ENCODE measurements at regions not wholly inside any gene's neighbourhood (a gene's known extent, or its start where the extent isn't known, plus 50 kb on each side); places are given as distances from the start of the nearest gene placed in this dataset.

DNA sequence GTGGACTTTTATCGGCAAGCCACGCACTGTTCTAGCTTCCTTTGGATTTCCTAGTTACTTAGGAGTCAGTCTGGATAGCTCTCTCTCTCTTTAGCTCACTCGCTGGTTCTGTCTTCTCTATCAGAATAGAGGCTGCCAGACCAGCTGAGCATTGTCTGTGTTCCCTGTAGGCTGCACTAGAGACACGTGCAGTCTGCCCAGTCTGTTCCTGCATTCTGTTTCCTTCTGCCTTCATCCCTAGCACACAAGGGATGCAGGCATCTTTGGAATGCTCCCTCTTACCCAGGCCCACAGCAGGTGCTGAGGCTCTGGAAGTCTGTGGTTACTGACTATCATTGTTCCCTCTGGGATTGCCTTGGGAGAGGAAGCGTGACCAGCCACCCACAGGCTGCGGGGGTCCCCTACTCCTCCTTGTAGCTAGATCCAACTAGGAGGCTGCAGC is 322.8 kb downstream of the ZNF621 start:
- DNase-seq (ENCODE audit: low read depth in 2 of 3, low spot score in 2 of 3), result no peak

DNA sequence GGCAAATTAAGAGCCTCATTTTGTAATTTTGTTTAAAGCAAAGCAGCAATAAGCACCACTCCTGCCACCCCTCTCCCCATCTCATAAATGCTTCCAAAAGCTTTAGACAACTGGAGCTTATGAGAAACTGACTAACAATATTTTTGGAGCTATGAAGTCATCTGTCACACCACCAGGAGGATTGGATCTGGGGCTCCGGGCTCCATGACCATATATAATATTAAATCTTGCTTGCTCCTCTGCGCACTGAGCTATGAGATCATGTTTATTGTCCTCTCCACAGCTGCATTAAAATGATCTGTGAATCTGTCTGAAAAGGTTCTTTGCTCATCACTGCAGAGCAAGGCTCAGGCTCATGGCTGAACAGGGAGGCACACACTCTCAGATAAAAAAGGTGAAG is 323.7 kb downstream of the ZNF621 start:
- DNase-seq (ENCODE audit: low read depth in 2 of 3, low spot score in 2 of 3), result no peak

DNA sequence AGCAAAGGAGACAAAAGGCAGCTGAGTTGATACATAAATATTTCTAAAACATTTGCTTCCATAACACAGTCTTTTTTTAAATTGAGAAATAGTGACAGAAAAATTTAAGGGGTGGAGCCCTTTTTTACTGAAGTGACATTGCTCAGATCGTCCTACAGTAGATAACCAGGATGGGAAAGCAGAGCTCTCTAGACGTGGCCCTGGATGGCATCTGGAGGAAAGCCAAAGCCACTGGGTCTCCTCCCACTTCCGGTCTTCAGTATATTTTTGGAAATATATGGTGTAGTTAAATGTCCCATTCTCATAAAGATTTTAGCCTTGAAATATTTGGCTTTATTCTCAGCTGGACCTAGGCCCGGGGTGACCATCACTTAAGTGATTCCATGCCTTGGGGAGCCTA is 326.1 kb downstream of the ZNF621 start:
- DNase-seq (ENCODE audit: low read depth in 2 of 3, low spot score in 2 of 3), result no peak

DNA sequence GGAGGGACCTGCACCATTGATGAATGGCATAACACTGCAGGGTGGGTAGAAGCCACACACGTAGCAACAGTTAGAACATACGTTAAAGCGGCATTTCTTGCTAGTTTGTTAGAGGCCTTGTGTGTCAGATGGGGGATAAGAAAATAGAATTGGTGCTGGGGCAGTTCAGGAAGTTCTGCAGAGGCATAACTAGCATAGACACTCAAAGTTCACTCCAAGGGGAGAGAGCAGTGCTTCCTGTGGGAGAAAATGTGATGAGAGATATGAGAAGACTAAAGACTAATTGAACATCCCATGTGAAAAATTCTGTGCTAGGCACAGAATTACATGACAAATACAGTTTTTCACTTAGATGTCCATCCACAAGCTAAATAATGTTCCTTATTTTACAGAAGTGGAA is 327.1 kb downstream of the ZNF621 start:
- no peak for DNase-seq (ENCODE audit: low read depth in 2 of 3, low spot score in 2 of 3)

DNA sequence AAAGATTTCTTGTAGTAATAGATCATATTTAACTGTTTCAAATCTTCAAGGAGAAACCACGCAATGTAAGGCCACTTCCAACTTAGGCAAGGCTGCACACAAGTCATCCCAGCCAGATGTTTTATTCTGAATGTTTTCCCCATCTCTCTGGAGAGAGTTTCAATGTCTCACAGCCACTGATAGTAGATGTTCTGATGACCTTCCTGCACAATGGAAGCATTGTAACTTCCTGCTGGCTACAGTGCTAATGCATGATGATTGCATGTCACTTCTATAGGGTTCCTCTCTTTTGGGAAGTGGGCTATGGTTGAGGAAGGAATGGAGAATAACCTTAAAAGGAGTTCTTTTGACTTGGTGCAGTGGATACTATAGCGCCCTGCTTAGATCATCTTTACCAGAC is 328.0 kb downstream of the ZNF621 start:
- no peak for DNase-seq (ENCODE audit: low read depth in 2 of 3, low spot score in 2 of 3)

DNA sequence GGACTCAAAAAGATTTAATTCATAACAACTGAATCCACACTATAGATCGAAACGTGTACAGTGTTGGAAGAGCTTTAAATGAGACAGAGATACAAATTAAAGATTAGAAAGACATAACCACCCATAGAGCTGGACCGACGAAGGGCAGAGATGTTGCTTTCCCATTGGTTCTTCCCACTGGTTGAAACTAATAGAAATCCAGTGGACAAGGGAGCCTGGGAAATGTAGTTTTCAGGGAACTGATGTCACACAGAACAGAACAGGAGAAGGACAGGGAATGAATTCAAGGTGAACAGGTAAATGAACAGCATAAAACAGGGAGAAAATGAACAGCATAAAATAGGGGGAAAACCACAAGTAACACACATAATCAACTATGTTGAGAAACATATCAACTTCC is 328.7 kb downstream of the ZNF621 start:
- DNase-seq (ENCODE audit: low read depth in 2 of 3, low spot score in 2 of 3), result no peak

DNA sequence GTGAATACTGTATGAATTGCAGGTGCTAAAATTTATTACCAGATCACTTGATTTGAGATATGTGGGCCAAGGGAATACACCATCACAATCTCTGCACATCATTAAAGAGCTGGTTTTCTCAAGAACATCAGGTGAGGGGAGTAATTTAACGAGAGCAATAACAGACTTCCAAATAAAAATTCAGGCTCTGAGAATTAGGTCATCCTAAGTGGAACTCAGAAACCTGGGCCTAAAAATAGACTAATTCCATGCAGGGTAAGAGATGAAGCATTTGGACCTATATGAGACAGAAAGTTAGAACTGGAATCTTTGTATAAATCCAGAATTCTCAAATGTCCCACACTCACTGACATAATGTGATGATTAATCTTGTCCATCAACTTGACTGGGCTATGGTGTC is 331.1 kb downstream of the ZNF621 start:
- DNase-seq (ENCODE audit: low read depth in 2 of 3, low spot score in 2 of 3), result no peak

DNA sequence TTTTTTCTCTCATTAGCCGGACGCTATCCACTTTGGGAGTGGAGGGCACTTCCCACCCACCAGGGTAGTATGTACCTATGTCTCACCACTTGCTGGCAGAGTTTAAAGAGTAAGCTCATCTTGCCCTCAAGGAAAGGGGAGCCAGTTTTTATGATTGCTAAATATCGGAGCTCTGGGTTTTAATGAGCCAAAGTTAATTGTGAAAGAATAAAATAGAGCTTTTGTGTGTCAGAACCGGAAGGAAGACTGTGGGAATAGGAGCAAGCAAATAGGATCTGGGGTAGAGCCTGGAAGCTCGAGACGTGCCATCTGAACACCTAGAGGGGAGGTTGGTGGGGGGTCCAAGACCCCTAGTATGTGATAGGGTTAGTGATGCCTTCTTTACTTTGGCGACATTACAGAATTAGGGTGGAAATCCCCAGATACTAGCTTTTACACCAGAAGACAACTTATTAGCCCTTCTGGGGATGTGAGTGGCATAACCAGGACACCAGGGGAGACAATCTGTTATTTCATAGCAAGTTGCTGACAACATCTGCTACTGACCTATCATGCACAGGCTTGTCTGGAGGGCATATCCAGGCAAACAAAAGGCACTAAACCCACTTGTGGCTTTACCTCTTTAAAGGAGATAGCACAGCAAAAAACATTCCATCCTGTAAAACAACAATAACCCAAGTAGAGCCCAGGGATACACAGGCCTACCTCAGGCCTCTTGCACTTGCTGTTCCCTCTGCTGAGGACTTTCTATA is 333.8 kb downstream of the ZNF621 start:
- no peak for DNase-seq (ENCODE audit: low read depth in 2 of 3, low spot score in 2 of 3)

DNA sequence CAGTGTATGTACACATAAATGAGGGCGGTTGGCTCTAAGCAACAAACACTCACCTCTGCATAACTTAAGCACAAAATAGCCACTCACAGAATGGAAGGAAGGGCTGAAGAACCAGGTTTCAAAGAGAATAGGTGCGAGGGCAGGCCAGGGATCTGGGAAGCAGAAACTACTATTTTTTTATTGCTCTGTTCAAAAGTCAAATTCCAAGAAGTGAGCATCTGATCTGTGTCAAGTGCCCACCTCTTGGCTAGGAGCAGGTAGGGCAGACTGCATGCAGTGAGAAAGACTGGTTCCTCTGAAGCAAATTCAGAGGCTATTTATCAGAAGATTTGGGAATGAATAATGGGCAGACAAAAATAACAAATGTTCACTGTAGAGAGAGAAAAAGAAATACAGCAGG is 336.4 kb upstream of the CTNNB1 start:
- no peak for DNase-seq (ENCODE audit: low read depth in 2 of 3, low spot score in 2 of 3)

DNA sequence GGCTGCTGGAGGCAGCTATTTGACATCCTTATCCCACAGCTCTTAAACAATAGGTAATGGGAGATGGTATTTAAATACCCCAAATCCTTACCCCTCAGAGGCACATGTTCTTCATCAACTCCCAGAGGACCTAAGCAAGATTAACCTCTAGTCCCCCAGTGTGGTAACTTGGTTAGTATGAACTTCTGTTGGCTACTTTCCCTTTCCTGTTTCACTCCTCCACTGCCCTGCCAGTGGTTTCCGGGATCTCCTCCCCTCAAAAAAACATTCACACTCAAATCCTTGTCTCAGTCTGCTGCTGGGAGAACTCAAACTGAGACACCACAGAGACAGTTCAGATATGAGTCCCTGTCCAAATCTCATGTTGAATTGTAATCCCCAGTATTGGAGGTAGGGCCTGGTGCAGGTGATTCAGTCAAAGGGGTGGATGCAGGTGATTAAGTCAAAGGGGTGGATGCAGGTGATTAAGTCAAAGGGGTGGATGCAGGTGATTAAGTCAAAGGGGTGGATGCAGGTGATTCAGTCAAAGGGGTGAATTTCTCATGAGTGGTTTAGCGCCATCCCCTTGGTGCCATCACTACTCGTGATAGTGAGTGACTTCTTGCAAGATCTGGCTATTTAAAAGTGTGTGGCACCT is 335.0 kb upstream of the CTNNB1 start:
- no peak for DNase-seq (ENCODE audit: low read depth in 2 of 3, low spot score in 2 of 3)

DNA sequence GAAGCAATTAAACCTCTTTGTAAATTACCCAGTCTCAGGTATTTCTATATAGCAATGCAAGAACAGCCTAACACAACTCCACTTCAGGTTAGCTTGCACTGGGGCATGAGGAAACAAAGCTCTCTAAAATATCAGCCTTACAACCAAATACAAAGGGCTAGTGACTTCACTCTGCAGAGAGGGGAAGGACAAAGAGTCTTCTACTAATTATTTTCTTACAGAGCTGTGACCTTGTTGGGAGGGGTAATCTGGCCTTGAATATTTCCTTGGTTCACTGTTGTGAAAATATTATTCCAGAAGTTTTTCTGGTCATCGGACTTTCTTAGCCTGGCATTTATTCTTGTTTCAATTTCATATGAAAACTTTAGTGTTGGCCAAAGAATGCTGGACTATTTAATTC is 334.4 kb upstream of the CTNNB1 start:
- DNase-seq (ENCODE audit: low read depth in 2 of 3, low spot score in 2 of 3), result no peak

DNA sequence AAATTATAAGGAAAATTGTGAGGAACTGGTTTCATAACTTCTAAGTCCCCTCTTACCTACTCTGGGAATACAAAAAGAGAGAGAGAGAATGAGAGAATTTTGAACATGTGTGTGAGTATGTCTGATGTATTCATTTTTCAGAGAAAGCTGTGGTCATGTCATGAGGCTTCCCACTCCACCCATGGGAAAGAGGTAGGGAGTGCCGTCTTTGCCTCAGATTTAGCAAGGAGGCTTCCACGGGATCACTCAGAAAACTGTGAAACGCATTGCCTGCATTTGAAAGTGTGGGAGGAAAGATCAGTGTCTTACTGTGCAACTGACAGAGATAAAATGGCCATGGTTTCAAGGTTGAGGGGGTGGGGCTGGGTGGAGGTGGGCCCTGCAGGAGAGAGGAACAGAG is 331.5 kb upstream of the CTNNB1 start:
- no peak for DNase-seq (ENCODE audit: low read depth in 2 of 3, low spot score in 2 of 3)

DNA sequence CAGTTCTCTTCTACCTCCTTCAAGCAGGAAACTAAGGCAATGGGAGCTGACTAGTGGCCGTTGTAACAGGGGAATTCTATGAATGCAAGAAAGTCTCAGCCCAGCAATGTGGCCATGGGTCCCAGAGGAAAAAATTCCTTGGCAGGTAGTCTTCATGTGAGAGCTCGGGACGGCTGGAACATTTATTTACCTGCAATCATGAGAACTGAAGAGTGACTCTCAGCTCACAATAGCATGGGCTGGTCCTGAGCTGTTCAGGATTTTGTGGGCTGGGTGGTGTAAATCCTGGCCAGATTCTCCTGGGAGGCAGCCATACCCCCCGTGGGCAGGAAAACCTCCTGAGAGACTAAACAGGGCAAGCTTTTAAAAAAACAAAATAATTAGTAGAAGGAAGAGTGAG is 330.3 kb upstream of the CTNNB1 start:
- DNase-seq (ENCODE audit: low read depth in 2 of 3, low spot score in 2 of 3), result no peak

DNA sequence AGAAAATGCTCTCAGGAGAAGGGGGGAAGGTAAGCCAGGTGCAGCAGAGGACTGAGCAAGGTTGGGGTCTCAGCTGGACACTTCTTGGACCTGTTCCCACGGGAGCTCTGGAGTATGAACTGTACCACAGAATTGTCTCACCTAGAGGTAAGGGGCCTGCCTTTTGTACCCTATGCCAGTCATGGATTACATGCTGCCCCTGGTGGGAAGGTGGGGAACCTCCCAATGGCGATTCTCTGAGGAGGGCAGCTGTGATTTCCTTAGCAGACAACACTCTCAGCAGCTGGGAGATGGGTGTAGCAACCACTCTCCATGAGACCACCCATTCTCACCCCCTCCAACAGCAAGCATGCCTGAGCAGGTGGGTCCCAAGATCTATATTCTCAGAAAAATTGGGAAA is 329.4 kb upstream of the CTNNB1 start:
- no peak for DNase-seq (ENCODE audit: low read depth in 2 of 3, low spot score in 2 of 3)

DNA sequence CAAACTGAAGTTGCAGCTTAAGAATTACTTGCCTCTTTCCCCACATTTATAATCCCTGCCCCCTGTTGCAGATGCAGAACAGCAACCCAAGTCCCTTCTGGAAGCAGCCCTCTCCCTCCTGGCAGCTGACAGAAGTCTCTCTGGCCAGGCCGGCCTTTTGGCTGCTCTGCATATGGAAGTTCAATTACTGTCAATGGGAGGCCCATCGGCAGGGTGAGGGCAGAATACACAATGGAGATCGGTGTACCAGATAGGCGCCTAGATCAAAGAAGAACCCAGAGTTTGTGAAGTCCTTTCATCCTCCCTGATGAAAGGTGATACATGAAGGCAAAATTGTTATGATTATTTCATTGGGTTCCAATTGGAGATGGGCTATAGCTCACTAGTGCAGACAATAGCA is 327.9 kb upstream of the CTNNB1 start:
- DNase-seq (ENCODE audit: low read depth in 2 of 3, low spot score in 2 of 3), result no peak

DNA sequence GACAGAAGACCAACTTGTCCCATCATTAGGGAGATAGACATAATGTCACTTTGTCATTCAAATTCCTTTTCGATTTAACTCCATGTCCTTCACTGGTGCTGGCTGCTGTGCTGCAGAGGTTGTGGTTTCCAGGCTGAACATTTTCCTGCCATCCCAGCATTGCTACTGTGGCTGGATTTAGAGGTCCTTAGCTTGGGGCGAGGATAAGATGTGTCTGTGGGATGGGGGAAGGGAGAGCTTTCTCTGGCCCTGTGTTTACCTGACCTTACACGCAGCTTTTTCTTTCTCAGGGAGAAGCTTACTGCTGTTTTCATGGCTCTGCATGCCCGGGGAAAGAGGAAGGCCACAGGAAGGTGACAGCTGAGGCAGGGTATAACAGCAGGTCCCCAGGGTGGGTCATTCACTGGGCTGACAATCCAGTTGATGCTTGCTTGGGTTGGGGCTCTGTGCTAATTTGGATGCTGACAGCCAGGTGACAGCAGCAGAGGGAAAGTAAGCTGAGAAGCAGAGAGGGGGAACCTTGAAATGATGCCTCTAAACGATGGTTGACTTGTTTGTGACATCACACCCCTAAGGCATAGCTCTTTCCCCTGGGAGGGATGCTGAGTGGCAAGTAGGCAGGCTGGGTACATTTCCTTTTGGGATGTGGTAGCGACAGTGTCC is 326.9 kb upstream of the CTNNB1 start:
- DNase-seq (ENCODE audit: low read depth in 2 of 3, low spot score in 2 of 3), result no peak

DNA sequence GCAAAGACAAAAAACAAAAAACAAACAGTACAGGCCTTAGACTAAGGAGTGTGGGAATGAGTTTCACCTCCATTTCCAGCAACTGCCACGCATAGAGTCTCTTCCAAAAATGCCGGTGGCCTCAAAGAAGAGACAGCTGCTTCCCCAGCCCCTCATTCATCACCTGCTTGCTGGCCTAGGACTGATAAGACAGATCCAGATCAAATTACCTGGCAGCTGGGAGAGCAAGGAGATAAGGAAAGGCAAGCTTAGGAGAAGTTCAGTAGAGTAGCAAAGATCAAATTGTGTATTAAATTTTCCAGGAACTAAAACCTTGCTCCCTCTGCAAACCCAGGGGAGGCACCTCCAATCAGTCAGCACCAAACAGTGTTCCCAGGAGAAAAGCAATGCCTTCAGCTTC is 325.8 kb upstream of the CTNNB1 start:
- DNase-seq (ENCODE audit: low read depth in 2 of 3, low spot score in 2 of 3), result no peak

DNA sequence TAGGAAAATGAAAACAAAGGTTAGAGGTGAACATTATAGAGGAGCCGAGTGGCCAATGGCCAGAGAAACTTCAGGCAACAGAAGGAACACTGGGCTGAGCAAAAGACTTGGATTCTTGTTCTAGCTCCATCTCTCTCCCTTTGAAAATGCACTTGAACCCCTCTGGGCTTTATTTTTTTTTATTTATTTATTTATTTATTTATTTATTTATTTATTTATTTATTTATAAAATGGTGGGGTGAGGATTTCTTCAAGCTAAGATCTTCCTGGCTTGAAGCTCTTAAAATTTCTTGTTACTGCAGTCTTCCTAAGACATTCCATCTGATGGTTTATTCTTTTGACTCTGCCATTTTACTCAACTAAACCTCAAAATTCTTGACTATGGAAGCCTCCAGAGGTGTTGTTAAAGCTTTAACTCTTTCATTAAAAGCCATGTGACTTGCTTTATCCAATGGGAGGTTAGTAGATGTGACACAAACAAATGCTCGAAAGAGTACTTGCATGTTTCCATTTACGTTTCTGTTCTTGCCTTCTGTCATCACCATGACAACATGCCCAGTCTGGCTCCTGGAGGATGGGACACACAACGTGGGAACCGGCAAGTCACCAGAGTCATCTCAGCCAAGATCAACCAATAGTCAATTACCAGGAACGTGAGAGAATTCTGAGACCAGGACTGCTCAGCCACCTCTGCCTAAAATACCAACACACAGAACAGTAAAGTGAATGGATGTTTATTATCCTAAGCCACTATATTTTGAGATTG is 325.2 kb upstream of the CTNNB1 start:
- DNase-seq (ENCODE audit: low read depth in 2 of 3, low spot score in 2 of 3), result no peak

DNA sequence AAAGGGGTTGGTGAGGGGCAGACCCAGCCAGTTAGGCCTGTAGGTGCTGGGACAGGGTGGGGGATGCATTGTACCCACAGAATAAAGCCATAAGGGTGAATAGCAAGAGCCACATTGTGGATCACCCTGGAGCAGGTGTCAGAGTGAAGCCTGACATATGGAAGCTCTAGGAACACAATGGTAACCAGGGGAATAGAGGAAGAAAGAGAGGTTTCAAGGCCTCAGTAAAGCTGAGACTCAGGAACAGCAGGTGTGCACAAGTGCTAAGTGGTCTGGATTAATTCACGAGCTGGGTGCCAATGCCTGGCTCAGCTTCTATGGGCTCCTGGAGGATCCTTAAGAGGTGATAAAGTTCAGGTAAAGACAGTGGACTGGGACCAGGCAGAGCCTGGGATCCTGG is 323.7 kb upstream of the CTNNB1 start:
- no peak for DNase-seq (ENCODE audit: low read depth in 2 of 3, low spot score in 2 of 3)

DNA sequence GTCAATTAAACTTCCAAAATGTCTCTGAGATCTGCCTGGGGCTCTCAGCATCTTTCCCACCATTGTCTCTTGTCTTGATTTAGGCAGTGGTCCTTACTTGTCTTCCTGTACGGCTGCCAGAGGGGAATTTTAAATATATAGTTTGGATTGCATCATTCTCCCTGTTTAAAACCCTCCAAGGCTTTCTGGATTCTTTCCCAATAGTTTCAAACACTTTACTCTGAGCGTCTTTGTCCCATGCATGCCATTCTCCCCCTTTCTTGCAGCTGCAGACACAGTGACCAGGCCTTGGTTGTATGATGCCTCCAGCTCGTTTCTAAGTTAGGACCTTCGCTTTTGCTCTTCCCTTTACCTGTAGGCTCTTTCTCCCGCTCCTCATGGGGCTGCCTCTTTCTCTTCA is 323.3 kb upstream of the CTNNB1 start:
- no peak for DNase-seq (ENCODE audit: low read depth in 2 of 3, low spot score in 2 of 3)

DNA sequence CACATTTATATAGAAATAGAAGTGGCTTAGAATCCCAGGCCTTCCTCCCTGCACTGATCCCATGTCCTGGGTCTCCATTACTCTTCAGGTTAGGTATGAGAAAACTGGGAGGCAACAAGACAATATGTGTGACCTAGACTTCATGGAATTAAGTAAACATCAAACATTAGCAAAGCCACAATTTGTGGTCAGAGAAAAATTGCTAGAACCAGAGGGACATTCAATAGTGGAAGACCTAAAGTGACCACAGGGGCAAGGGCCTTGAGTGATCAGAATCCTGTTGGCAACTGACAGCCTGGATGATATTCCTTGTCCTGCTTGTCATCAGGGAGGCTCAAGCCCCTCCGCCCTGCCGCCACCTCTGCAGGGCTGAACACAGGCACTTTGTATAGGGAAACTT is 322.8 kb upstream of the CTNNB1 start:
- no peak for DNase-seq (ENCODE audit: low read depth in 2 of 3, low spot score in 2 of 3)
